CD1c-positive myeloid dendritic cell (primary cell): ENCODE measurements at regions not wholly inside any gene's neighbourhood (a gene's known extent, or its start where the extent isn't known, plus 50 kb on each side); places are given as distances from the start of the nearest gene placed in this dataset.
"Not testable (repeated sequence)": the region's sequence is repeated elsewhere in the genome, so short reads cannot be mapped to it uniquely, and the experiment has no call there.

Experiments
- DNase-seq: peaks from one replicate; pipeline ENCODE4 v3.0.0-alpha.2; 2016; ENCODE audit errors: extremely low spot score

GRCh38 chr22:49415151-49415951 is 412.3 kb downstream of the BRD1 start:
- no peak for DNase-seq

GRCh38 chr22:49413551-49413950 is 414.1 kb downstream of the BRD1 start:
- DNase-seq, result no peak

- no peak for DNase-seq
These were observed 414.5 kb downstream of the BRD1 start for GRCh38 chr22:49413146-49413545.

GRCh38 chr22:49412236-49412635 is 415.4 kb downstream of the BRD1 start:
- DNase-seq, result no peak

- DNase-seq, result no peak
These were observed 416.4 kb downstream of the BRD1 start for GRCh38 chr22:49411236-49411635.

- no peak for DNase-seq
These were observed 419.4 kb downstream of the BRD1 start for GRCh38 chr22:49408102-49408836.

GRCh38 chr22:49406879-49407587 is 420.6 kb downstream of the BRD1 start:
- no peak for DNase-seq

GRCh38 chr22:49406047-49406650 is 421.5 kb downstream of the BRD1 start:
- no peak for DNase-seq

- no peak for DNase-seq
These were observed 422.1 kb downstream of the BRD1 start for GRCh38 chr22:49405590-49405989.

GRCh38 chr22:49404576-49405241 is 423.0 kb downstream of the BRD1 start:
- no peak for DNase-seq

GRCh38 chr22:49404020-49404419 is 423.7 kb downstream of the BRD1 start:
- no peak for DNase-seq

- DNase-seq, result no peak
These were observed 424.6 kb downstream of the BRD1 start for GRCh38 chr22:49403102-49403501.

GRCh38 chr22:49402169-49402568 is 425.5 kb downstream of the BRD1 start:
- DNase-seq, result no peak

- DNase-seq, result no peak
These were observed 426.6 kb downstream of the BRD1 start for GRCh38 chr22:49400941-49401598.

- DNase-seq, result no peak
These were observed 427.3 kb downstream of the BRD1 start for GRCh38 chr22:49400136-49400940.

GRCh38 chr22:49398646-49399045 is 429.0 kb downstream of the BRD1 start:
- no peak for DNase-seq

GRCh38 chr22:49398115-49398514 is 429.6 kb downstream of the BRD1 start:
- no peak for DNase-seq

- no peak for DNase-seq
These were observed 430.9 kb downstream of the BRD1 start for GRCh38 chr22:49396817-49397216.

- no peak for DNase-seq
These were observed 432.1 kb downstream of the BRD1 start for GRCh38 chr22:49395617-49396016.

- DNase-seq, result not testable (repeated sequence)
These were observed 432.6 kb downstream of the BRD1 start for GRCh38 chr22:49395062-49395461.
